ENCODE measurements at regions not wholly inside any gene's neighbourhood (a gene's known extent, or its start where the extent isn't known, plus 50 kb on each side); places are given as distances from the start of the nearest gene placed in this dataset.

DNA sequence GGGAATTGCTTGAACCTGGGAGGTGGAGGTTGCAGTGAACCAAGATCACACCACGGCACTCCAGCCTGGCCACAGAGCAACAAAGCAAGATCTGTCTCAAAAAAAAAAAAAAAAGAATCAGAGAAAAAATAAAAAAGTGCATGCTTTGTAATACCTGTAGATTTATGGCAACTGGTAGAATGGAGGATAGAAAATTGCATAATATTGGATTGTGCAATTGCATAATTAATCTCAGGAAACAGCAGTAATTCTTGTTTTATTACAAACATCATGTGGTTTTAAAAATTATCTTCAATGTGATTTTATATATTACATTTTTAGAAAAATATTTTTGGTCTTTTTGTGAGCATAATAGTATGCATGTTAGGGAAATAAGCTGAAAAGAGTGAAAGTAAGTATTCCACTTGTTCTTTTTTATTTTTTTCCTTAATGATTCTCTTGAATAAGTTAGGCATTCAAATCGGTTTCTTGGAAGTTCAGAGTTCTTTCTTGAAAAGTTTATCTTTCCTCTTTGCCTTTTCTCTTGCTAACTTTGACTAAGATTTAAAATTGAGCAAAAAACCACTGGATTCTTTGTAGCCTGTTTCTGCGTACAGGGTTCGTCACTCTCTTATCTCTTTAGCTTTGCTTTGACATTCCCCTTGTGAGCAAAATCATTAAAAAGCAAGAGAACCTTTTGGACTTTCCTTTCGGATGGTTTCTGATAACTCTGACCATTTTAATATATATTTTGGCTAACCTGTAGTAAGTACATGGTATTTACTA is 127.5 kb upstream of the ADAMTS5 start:
- Histone ChIP-seq H4K20me1 (replicated peaks; ENCODE audit: control insufficient read depth, extremely low read depth, insufficient read depth, low read length) (no peaks in the 10 kb centered on the region), H3K9ac (replicated peaks; ENCODE audit: extremely low read depth, insufficient read depth, low read length) (no peak overlapping the region), H3K27me3 (ENCODE audit: control insufficient read depth in 2 of 2, insufficient read depth in 2 of 2, low read length in 2 of 2) (no peaks in the 10 kb centered on the region), H3K4me2 (ENCODE audit: insufficient read depth, low read length) (no peak overlapping the region), H3K79me2 (ENCODE audit: control insufficient read depth, insufficient read depth, low read length) (no peaks in the 10 kb centered on the region), H3K9me1 (replicated peaks; ENCODE audit: control insufficient read depth, extremely low read depth, insufficient read depth, low read length) (no peaks in the 10 kb centered on the region), H3K36me3 (ENCODE audit: control insufficient read depth in 2 of 2, extremely low read depth in 1 of 2, insufficient read depth in 2 of 2, low read length in 2 of 2) (no peaks in the 10 kb centered on the region), H3K4me3 (replicated peaks in 1 of 3; ENCODE audit: insufficient read depth in 1 of 3, low read depth in 1 of 3, low read length in 3 of 3) (no peak overlapping the region), H3K9me3 (replicated peaks; ENCODE audit: control insufficient read depth, insufficient read depth, low read length) (no peaks in the 10 kb centered on the region), H2AFZ (ENCODE audit: low read depth, low read length) (no peak overlapping the region), H3K4me1 (ENCODE audit: control insufficient read depth, extremely low read depth, insufficient read depth, low read length) (no peaks in the 10 kb centered on the region), H3K27ac (ENCODE audit: insufficient read depth, low read depth, low read length) (no peak overlapping the region)
- TF ChIP-seq EZH2 (IDR thresholded peaks at IDR 0.05; ENCODE audit: borderline replicate concordance, low read depth, low read length, severe bottlenecking) (no peak), JUN (IDR thresholded peaks at IDR 0.05; ENCODE audit: borderline replicate concordance, insufficient read depth, insufficient read length, low read depth) (no peak), MYC (IDR thresholded peaks at IDR 0.05; ENCODE audit: low read depth, low read length) (no peak), FOS (IDR thresholded peaks at IDR 0.05; ENCODE audit: borderline replicate concordance, insufficient read depth, low read length) (no peak), POLR2AphosphoS5 (IDR thresholded peaks at IDR 0.05; ENCODE audit: insufficient read depth, low read depth, low read length) (no peak), GATA2 (IDR thresholded peaks at IDR 0.05; ENCODE audit: insufficient read depth, insufficient read length, low read depth, low read length) (no peak), POLR2A (IDR thresholded peaks at IDR 0.05; ENCODE audit: low read depth, low read length) (no peak)
- TF ChIP-seq, protein P1, sequence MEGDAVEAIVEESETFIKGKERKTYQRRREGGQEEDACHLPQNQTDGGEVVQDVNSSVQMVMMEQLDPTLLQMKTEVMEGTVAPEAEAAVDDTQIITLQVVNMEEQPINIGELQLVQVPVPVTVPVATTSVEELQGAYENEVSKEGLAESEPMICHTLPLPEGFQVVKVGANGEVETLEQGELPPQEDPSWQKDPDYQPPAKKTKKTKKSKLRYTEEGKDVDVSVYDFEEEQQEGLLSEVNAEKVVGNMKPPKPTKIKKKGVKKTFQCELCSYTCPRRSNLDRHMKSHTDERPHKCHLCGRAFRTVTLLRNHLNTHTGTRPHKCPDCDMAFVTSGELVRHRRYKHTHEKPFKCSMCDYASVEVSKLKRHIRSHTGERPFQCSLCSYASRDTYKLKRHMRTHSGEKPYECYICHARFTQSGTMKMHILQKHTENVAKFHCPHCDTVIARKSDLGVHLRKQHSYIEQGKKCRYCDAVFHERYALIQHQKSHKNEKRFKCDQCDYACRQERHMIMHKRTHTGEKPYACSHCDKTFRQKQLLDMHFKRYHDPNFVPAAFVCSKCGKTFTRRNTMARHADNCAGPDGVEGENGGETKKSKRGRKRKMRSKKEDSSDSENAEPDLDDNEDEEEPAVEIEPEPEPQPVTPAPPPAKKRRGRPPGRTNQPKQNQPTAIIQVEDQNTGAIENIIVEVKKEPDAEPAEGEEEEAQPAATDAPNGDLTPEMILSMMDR (IDR thresholded peaks at IDR 0.05; ENCODE audit: extremely low read depth in 1 of 2, insufficient read depth in 1 of 2, low read depth in 1 of 2, low read length in 2 of 2), result no peak
- TF ChIP-seq, protein P2, sequence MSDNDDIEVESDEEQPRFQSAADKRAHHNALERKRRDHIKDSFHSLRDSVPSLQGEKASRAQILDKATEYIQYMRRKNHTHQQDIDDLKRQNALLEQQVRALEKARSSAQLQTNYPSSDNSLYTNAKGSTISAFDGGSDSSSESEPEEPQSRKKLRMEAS (IDR thresholded peaks at IDR 0.05; ENCODE audit: insufficient read depth, insufficient read length), result no peak
- DNase-seq (ENCODE audit: low read depth, low spot score) (no peak), FAIRE-seq (no peak)
- CTCF ChIA-PET, result interaction anchor here (1.5 kb wide), 1 partner anchor 471 kb away, joined by 3 read pairs; no protein-coding TSS in a partner anchor
- POLR2A ChIA-PET, result no interaction called here
- dilution Hi-C loops (cut with MboI; ENCODE audit: extremely low pct_ligation_motif_present, low sequenced_read_pairs), result no loop called here
- BruUV-seq (replicated peaks), result no TSS peak
- intact Hi-C loops (cut with micrococcal nuclease), result no loop called here
